DMS153 treated with DMSO at 0.1 percent for 48 hours (cell line): ENCODE measurements at regions not wholly inside any gene's neighbourhood (a gene's known extent, or its start where the extent isn't known, plus 50 kb on each side); places are given as distances from the start of the nearest gene placed in this dataset.

Experiments
- DNase-seq: peaks from one replicate; lab custom pipeline; 2025; ENCODE audit not compliant: unreplicated experiment; lab: John Stamatoyannopoulos, UW

- no peak for DNase-seq
Observed at GRCh38 chr13:40185414-40185813, 481.0 kb downstream of the FOXO1 start.

GRCh38 chr13:40186041-40186440 lies 480.4 kb downstream of the FOXO1 start:
- DNase-seq: no peak

DNA sequence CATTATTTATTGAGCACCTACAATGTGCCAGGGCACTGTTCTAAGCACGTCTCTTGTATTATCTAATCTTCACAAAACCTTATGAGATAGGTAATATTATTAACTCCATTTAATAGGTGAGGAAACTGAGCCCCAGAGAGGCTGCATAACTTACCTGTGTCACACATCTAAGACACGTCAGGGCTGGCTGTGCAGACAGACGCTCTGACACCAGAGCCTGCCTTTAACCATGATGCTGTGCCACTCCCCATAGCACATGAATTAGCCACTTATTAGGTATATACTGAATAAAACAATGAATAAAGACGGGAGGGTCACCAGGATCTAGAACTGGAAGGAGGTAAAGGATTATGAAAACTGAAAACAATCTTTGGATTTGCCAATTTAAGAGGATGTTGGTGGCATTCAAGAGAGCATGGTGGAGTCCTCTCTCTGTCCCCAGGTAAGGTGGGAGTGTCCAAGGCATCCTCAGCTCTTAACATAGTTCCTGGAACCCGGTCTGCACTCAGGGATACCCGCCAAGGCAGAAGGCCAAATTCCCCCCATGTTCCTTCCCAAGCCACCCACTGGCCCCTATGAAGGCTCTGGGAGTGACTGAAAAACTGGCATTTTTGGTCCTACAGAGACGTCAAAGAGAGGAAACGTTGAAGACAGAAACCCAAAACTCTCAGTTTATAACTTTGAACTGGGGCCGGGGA lies 479.7 kb downstream of the FOXO1 start:
- DNase-seq: no peak

DNA sequence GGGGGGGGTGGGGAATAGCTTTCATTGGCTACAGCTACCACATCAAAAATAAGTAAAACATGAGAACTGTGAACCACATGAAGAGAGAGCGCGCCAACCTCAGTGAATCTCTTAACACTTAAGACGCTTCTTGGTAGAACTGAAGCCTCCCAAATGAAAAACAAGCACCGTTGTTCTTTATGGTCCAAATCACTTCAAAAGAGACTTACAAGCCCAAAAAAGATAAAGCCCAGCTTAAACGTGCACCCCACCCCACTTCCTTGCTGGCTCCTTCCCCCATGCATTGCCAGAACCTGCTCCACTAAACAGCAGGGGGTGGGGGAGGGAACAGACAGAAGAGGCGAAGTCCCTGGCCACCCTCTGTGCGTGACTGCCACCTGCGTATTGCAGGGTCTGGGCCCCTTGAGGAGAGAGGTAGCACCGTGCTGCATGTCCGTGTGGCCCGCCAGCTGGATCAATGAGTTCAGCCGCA lies 479.1 kb downstream of the FOXO1 start:
- DNase-seq: no peak

GRCh38 chr13:40187841-40188591 lies 478.4 kb downstream of the FOXO1 start:
- DNase-seq: no peak

GRCh38 chr13:40189426-40189825 lies 477.0 kb downstream of the FOXO1 start:
- DNase-seq: no peak

- no peak for DNase-seq
Observed at GRCh38 chr13:40189898-40190630, 476.4 kb downstream of the FOXO1 start.

DNA sequence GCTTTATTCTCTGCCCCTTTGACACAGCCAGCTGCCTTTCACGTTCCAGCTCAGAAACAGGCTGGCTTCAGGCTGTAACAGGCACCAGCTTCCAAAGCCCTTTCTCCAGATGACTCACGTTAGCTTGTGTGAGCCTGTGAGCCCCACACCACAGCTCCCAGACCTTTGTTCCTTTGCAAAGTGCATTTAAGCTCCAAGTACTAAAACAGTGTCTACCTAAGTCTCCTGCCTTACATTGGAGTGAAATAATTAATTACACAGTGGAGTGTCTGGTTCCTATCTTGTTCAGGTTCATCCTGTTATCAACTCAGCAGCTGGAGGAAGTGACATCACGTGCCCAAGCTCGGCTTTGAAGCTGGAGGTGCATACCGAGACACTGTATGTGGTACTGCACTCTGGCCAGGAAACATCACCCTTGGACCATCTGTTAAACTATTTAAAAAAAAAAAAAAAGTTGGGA lies 475.8 kb downstream of the FOXO1 start:
- DNase-seq: no peak

DNA sequence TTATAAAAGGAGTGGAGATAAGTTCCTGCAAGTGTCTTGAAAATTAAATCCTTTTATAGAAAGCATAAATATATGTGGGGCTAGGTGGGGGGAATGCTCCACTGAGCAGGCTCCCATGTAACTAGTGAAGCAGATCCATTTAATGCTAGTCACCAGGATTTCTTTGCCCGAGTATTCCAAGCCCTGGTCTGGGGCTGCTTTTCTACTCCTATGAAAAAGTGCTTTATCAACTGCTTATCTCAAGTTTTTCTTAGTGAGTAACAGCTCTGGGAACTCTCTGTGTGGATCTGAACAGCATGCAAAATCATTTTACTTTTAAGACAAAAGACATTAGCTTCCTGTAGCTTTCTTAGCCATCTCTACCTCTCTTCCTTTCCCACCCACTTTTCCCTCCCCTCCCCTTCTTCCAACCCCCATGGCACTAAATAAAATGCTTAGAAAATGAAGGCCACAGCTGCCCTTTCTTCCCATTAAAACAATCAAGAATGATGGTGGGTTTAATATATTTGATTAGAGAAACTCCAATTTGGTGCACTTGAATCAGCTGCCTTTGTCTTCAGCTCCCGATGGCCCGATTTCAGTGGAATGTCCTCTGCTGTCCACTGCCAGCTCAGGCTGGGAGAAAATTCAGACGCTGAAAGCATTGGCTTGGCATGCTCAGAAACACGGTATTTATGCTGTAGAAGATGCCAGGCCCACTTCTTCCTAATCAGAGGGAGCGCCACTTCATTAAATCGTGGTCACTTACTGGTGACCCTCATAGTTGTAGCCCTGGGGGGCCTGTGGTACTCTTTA lies 475.1 kb downstream of the FOXO1 start:
- no peak for DNase-seq

- DNase-seq: no peak
Observed at GRCh38 chr13:40192452-40192851, 474.0 kb downstream of the FOXO1 start.

GRCh38 chr13:40192858-40193257 lies 473.6 kb downstream of the FOXO1 start:
- no peak for DNase-seq

DNA sequence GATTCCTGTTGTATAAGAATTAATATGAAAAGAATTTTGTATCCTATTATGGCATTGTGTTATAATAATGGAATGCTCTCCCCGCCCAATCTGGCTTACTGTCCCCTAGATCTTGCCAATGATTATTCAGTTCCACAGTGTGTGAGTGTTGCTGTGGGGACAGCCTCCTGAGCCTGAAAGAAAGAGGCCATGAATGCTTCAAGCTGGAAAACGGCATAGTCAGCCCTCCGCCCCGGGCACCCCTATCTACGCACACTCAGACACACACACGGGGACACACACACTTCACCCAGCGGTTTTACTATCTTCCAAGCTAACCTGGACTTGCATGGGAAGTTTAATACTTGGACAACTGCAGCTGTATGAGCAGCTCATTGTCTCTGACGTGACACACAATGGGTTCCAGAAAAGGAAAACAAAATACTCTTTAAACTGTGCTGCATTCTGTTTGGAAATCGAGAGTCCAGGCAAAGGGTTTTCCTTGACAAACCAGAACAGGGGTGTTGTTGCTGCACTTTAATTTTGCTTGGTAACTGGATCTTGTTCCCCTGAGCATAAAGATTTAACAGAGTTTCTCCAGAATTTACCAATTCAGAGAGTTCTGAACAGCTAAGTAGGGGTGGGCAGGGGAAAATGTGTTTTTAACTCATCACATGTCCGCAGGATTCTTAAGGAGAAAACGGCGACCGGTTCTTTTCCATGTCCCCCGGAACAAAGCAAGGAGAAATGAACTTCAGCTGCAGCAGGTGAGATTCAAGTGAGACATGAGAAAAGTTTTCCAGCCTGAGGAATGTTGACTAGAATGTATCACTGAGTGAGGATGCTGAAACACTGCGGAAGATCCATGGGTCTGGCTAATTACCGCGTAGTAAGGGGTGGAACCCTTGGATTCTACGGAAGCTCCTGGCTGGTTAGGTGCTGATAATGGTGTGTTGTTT lies 472.9 kb downstream of the FOXO1 start:
- no peak for DNase-seq

GRCh38 chr13:40194224-40194806 lies 472.1 kb downstream of the FOXO1 start:
- DNase-seq: no peak

- no peak for DNase-seq
Observed at GRCh38 chr13:40197049-40197448, 469.4 kb downstream of the FOXO1 start.

DNA sequence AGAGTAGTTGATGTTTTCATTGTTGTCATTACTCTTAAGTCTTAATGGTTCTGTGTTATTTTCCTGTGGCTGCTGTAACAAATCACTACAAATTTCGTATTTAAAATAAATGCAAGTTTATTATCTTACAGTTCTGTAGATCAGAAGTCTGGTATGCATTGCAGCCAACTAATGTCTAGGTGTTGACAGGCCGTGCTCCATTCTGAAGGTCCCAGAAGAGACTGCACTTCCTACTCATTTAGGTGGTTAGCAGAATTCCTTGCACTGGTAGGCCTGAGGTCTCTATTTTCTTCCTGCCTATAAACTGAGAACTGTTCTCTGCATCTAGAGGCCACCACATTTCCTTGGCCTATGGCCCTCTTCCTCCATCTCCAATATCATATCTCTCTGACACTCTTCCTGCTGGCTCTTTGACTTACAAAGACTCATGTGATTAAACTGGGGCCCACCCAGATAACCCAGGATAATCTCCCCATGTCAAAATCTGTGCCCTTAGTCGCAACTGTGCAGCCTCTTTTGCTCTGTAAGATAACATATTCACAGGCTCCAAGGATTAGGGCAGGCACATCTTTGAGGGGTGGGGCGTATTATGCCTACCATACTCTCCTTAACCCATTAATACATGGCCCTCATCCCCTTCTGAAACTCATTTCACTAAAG lies 468.4 kb downstream of the FOXO1 start:
- no peak for DNase-seq

GRCh38 chr13:40200273-40200978 lies 466.0 kb downstream of the FOXO1 start:
- no peak for DNase-seq

DNA sequence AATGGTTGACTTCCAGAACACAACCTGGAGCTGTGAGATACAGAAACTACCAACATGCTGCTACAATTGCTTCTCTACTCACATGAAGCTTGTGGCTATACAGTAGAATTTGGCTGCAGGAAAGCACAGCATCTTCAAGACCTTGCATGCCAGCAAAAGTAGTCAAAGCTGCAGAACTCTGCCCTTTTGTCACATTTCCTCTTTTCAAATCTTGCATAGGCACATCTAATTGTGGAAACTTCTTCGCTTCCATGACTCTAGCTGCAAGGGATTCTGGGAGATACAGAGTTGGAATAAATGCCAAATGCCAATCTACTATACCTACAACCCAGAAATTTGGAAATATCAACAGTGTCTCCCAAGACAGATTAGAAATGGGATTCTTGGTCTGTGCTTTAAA lies 462.2 kb downstream of the FOXO1 start:
- DNase-seq: no peak

DNA sequence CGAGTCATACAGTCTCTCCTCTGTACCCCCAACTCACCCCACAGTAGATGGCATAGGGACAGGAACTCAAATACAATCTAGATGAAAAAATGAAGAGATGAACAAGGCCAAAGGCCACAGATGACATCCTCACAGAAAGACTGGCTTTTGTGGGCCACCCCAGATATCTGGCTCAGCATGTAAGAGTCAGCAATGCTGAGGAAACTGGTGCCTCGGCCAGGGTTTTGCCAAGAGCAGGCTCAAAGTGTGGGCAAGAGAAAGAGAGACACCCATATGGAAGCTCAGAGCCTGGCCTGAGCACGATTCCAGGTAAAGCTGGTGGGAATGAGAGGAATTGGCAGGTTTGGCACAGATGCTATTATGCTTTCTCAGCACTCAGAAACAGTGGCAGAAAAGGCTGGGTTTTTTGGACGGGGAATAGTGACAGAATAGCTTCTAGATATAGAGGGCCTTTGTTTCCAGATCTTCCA lies 460.6 kb downstream of the FOXO1 start:
- no peak for DNase-seq
